Kidney (tissue), 13 donors: ENCODE measurements at regions not wholly inside any gene's neighbourhood (a gene's known extent, or its start where the extent isn't known, plus 50 kb on each side); places are given as distances from the start of the nearest gene placed in this dataset.

Source experiments
- DNase-seq, 5 donors: peaks; one replicate each; pipeline ENCODE4 v3.0.0-alpha.2; 2013 to 2020
- FAIRE-seq: peaks from 2 replicates; lab custom pipeline; 2012; peaks lifted over from hg19 to GRCh38; lab: Jason Lieb, UNC
- H3K27ac ChIP-seq, 2 donors: one replicate each; pipeline ENCODE4 v1.7.0; 2013; ENCODE audit warnings: low read depth in 2 of 2, low read length in 2 of 2, inconsistent platforms in 1 of 2
- H3K27me3 ChIP-seq: one replicate; pipeline ENCODE4 v1.7.1; 2013; ENCODE audit warnings: low read length, inconsistent platforms; ENCODE audit not compliant: control insufficient read depth, insufficient read depth
- H3K36me3 ChIP-seq, 3 donors: one replicate each; pipeline versions ENCODE4 v1.7.0 to v1.7.1; 2013; ENCODE audit warnings: low read length in 3 of 3, control low read depth in 1 of 3, inconsistent platforms in 1 of 3; ENCODE audit not compliant: insufficient read depth in 3 of 3, control insufficient read depth in 2 of 3
- H3K4me1 ChIP-seq, 3 donors: one replicate each; pipeline versions ENCODE4 v1.7.0 to v1.7.1; 2013; ENCODE audit warnings: low read length in 3 of 3, inconsistent platforms in 1 of 3, low read depth in 1 of 3; ENCODE audit not compliant: control insufficient read depth in 2 of 3, insufficient read depth in 2 of 3
- H3K4me3 ChIP-seq, 3 donors: one replicate each; pipeline versions ENCODE4 v1.7.0 to v1.8.1; 2013; ENCODE audit warnings: low read length in 3 of 3, control low read depth in 1 of 3, inconsistent platforms in 1 of 3
- H3K9ac ChIP-seq, 3 donors: one replicate each; pipeline versions ENCODE4 v1.7.0 to v1.7.1; 2013; ENCODE audit warnings: low read length in 3 of 3, control low read depth in 1 of 3, inconsistent platforms in 1 of 3
- H3K9me3 ChIP-seq, 3 donors: one replicate each; pipeline versions ENCODE4 v1.7.0 to v1.7.1; 2013; ENCODE audit warnings: low read length in 3 of 3, control low read depth in 1 of 3, inconsistent platforms in 1 of 3; ENCODE audit not compliant: control insufficient read depth in 2 of 3, insufficient read depth in 1 of 3
- CTCF ChIP-seq: IDR thresholded peaks from 3 replicates; pipeline ENCODE4 v1.5.1; 2012; ENCODE audit warnings: mild to moderate bottlenecking, moderate library complexity, borderline replicate concordance; ENCODE audit not compliant: insufficient read depth; ENCODE audit errors: extremely low read depth
- intact Hi-C: fragments of 100-400 bp; cut with DNase I; formaldehyde crosslinking; loops from one replicate; pipeline ENCODE4 v1.11.1; 2022
- donor health status: control.
- donor health status: control.
- donor health status: control.
- donor health status: control.
- donor health status: control.
- donor health status: DM: yes; HTN: yes; CAD: no.
- donor health status: Normal renal cell carcinoma (clear cell type).

GRCh38 chr10:65602182-65602865 is 1323.5 kb upstream of the LRRTM3 start:
- no peak for TF ChIP-seq CTCF
- no peaks in the 10 kb centered on the region for H3K4me1 ChIP-seq
- intact Hi-C loops: no loop called here
- H3K9ac ChIP-seq: no peak overlapping the region
- FAIRE-seq (no peak), DNase-seq (no peak)
- H3K27me3 ChIP-seq: no peaks in the 10 kb centered on the region
- no peak overlapping the region for H3K27ac ChIP-seq
- H3K4me3 ChIP-seq: no peak overlapping the region
- no peaks in the 10 kb centered on the region for H3K36me3 ChIP-seq
- H3K9me3 ChIP-seq: peaks cover 0 to 9% (median 2%) of the 10 kb centered on the region in 3 donors

GRCh38 chr10:65611592-65611991 is 1314.2 kb upstream of the LRRTM3 start:
- Histone ChIP-seq H3K27ac (no peak overlapping the region), H3K36me3 (no peaks in the 10 kb centered on the region), H3K27me3 (no peaks in the 10 kb centered on the region), H3K9me3 (peaks cover 0 to 11% (median 0%) of the 10 kb centered on the region in 3 donors), H3K9ac (no peak overlapping the region), H3K4me3 (no peak overlapping the region), H3K4me1 (no peaks in the 10 kb centered on the region)
- DNase-seq (peak in 2 of 5 donors; percentile 9 to 35), FAIRE-seq (no peak)
- intact Hi-C loops: no loop called here
- TF ChIP-seq CTCF: no peak

- intact Hi-C loops: no loop called here
These were observed 1310.8 kb upstream of the LRRTM3 start for GRCh38 chr10:65614956-65615565.

More at GRCh38 chr10:65614956-65615565, 1310.8 kb upstream of the LRRTM3 start:
- no peak for DNase-seq
- H3K4me3 ChIP-seq: no peak overlapping the region
- no peaks in the 10 kb centered on the region for H3K27me3 ChIP-seq
- no peak for FAIRE-seq
- H3K36me3 ChIP-seq: no peaks in the 10 kb centered on the region
- no peak overlapping the region for H3K9ac ChIP-seq
- TF ChIP-seq CTCF: no peak
- no peak overlapping the region for H3K27ac ChIP-seq
- H3K9me3 ChIP-seq: peaks cover 0 to 11% (median 0%) of the 10 kb centered on the region in 3 donors
- H3K4me1 ChIP-seq: no peaks in the 10 kb centered on the region
